ENCODE measurements at regions not wholly inside any gene's neighbourhood (a gene's known extent, or its start where the extent isn't known, plus 50 kb on each side); places are given as distances from the start of the nearest gene placed in this dataset.

DNA sequence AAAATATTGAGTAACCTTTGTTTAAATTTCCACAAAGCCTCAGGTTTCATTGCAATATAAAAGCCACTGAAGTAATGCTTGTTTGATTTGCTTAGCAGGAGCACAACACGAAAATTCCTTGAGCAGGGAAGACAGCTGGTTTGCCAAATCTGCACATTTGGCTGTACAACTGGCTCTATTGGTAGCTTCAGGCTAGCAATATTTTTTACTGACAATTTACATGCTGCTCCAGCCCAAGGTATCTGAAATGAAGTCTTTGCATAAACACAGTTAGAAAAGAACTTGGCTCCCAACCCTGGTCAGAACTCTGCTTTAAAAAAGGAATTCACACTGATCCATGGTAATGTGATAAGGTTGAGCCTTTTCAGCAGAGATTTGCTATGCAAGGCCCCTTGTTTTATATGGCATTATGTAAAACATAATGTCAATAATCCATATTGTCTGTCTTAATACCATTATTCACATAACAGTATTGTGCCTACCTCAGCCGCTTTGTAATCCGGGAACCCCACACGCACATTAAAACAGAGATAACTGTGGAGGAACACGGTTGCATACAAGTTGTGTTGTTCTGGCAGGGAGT is 55.7 kb upstream of the CHL1 start:
- no peak overlapping the region for H3K4me3 ChIP-seq (ENCODE audit: low read length)
- H3K36me3 ChIP-seq (ENCODE audit: control insufficient read depth, insufficient read depth, low read length): no peaks in the 10 kb centered on the region
- no peak for DNase-seq

More for the DNA sequence above, 55.7 kb upstream of the CHL1 start:
- no peaks in the 10 kb centered on the region for H3K27me3 ChIP-seq (ENCODE audit: insufficient read depth, low read length, poor library complexity)
- no peak overlapping the region for H4K8ac ChIP-seq (ENCODE audit: low read depth, low read length)
- H2BK15ac ChIP-seq (replicated peaks; ENCODE audit: low read depth): no peak overlapping the region
- WGBS (ENCODE audit: extremely low coverage, insufficient coverage, low lambda C conversion rate): no CpG with 5 or more reads among the region's 5 CpGs
- H3K79me2 ChIP-seq (ENCODE audit: control insufficient read depth, insufficient read depth, low read length): no peaks in the 10 kb centered on the region
- no peak overlapping the region for H3K56ac ChIP-seq (ENCODE audit: low read length)
- no peak overlapping the region for H3K4ac ChIP-seq (ENCODE audit: low read depth, low read length)
- H3K23ac ChIP-seq (ENCODE audit: low read length): no peak overlapping the region
- H3K18ac ChIP-seq (ENCODE audit: low read length): no peak overlapping the region
- H3K4me2 ChIP-seq (ENCODE audit: low read length): no peak overlapping the region
- H2AK5ac ChIP-seq (ENCODE audit: low read length): no peak overlapping the region
- no peak overlapping the region for H4K5ac ChIP-seq (ENCODE audit: low read length)
- no peak overlapping the region for H3K27ac ChIP-seq (ENCODE audit: low read depth, low read length)
- no peak overlapping the region for H2BK120ac ChIP-seq (ENCODE audit: low read depth, low read length)
- H3K4me1 ChIP-seq (ENCODE audit: control insufficient read depth, low read depth, low read length): no peaks in the 10 kb centered on the region
- H2BK5ac ChIP-seq (ENCODE audit: low read length): no peak overlapping the region
- no peaks in the 10 kb centered on the region for H3K79me1 ChIP-seq (ENCODE audit: low read length)
- no peak overlapping the region for H3K9ac ChIP-seq (ENCODE audit: low read length)

All from mesendoderm (in vitro differentiated cells).